Stomach (tissue), 8 donors: ENCODE measurements at regions not wholly inside any gene's neighbourhood (a gene's known extent, or its start where the extent isn't known, plus 50 kb on each side); places are given as distances from the start of the nearest gene placed in this dataset.
"Not testable (repeated sequence)": the region's sequence is repeated elsewhere in the genome, so short reads cannot be mapped to it uniquely, and the experiment has no call there.

Experiments used
- DNase-seq, 2 donors: peaks; one replicate each; pipeline versions ENCODE4 v3.0.0 to v3.0.0-alpha.2; 2013 to 2019
- H3K27ac ChIP-seq, 5 donors: fragments of 200-600 bp in 4 of 5; sonication (generic) in 4 of 5; one replicate each; pipeline ENCODE4 v1.5.1; 2013 to 2019; ENCODE audit warnings: mild to moderate bottlenecking in 1 of 5, moderate library complexity in 1 of 5
- H3K27me3 ChIP-seq, 3 donors: fragments of 200-600 bp; sonication (generic); one replicate each; pipeline ENCODE4 v1.5.1; 2017 to 2019; ENCODE audit warnings: mixed run types in 1 of 3
- H3K36me3 ChIP-seq, 4 donors: fragments of 200-600 bp; sonication (generic); 1 replicate in 3 of 4; 2 replicates in 1 of 4; pipeline ENCODE4 v1.5.1; 2016 to 2019
- H3K4me1 ChIP-seq, 4 donors: fragments of 200-600 bp; sonication (generic); one replicate each; pipeline ENCODE4 v1.5.1; 2016 to 2019
- H3K4me3 ChIP-seq, 4 donors: fragments of 200-600 bp; sonication (generic) in 3 of 4; one replicate each; pipeline ENCODE4 v1.5.1; 2016 to 2019; ENCODE audit warnings: mild to moderate bottlenecking in 1 of 4
- H3K9me3 ChIP-seq, 4 donors: fragments of 200-600 bp; sonication (generic); one replicate each; pipeline ENCODE4 v1.5.1; 2016 to 2019
- EP300 ChIP-seq: sonication (generic); formaldehyde crosslinking; IDR thresholded peaks from one replicate; pipeline ENCODE4 v1.6.1; 2017; ENCODE audit warnings: antibody characterized with exemption
- POLR2A ChIP-seq, 4 donors: fragments of 450-650 bp; IDR thresholded peaks; one replicate each; pipeline ENCODE4 v1.6.1; 2016; ENCODE audit warnings: antibody characterized with exemption in 4 of 4, control low read depth in 2 of 4, mild to moderate bottlenecking in 1 of 4, moderate library complexity in 1 of 4
- POLR2AphosphoS5 ChIP-seq, 3 donors: sonication (generic); formaldehyde crosslinking; IDR thresholded peaks; one replicate each; pipeline ENCODE4 v1.6.1; 2016; ENCODE audit warnings: antibody characterized with exemption in 3 of 3
- WGBS, 5 donors: extraction: QIAGEN DNeasy Blood & Tissue Kit in 3 of 5; methylation state at CpG; one replicate each; pipeline versions ENCODE4 v1.1.5 to v1.1.7; 2013 to 2018; 5-methylcytosine and 5-hydroxymethylcytosine counted together
- intact Hi-C: fragments of 100-400 bp; cut with DNase I; formaldehyde crosslinking; loops from one replicate; pipeline ENCODE4 v1.15.1; 2023; ENCODE audit warnings: low total_unique reads
- TF ChIP-seq, protein P1 (sequence below), 7 experiments: fragments of 450-650 bp in 4 of 7; fragments of 200-600 bp in 3 of 7; sonication (generic) in 3 of 7; IDR thresholded peaks; one replicate each; pipeline ENCODE4 v1.5.1; 2016 to 2019; ENCODE audit warnings: antibody characterized with exemption in 7 of 7, control low read depth in 2 of 7, mild to moderate bottlenecking in 1 of 7
- donor health status: healthy with polysubstance abuse.
- donor health status: Bipolar disorder and iron deficiency.
- donor health status: healthy.

DNA sequence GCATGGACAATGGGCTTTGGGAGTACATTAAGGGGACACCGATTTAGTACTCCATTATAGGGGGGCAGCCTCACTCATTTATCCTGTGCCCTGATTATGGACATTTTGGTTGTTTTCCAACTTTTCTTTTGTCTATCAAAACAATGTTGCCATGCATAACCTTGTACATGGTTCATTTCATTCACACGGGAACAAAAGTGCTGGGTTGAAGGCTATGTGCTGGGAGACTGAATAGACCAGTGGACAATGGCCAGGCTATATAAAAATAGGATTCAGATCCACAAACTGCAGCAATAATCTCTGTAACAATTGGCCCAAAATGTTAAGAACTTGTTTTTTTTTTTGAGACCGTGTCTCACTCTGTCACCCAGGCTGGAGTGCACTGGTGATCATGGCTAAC is 100.7 kb upstream of the GMDS start:
- WGBS, 5 donors, result 83 to 94% (median 90%) methylated on average over 3 of the region's 3 CpGs
- Histone ChIP-seq H3K4me3 (no peak overlapping the region), H3K27ac (no peak overlapping the region), H3K4me1 (no peaks in the 10 kb centered on the region), H3K9me3 (peaks cover 0 to 5% (median 0%) of the 10 kb centered on the region in 4 donors), H3K27me3 (no peaks in the 10 kb centered on the region), H3K36me3 (no peaks in the 10 kb centered on the region)
- no peak for DNase-seq
- intact Hi-C loops, result no loop called here
- TF ChIP-seq, protein P1, sequence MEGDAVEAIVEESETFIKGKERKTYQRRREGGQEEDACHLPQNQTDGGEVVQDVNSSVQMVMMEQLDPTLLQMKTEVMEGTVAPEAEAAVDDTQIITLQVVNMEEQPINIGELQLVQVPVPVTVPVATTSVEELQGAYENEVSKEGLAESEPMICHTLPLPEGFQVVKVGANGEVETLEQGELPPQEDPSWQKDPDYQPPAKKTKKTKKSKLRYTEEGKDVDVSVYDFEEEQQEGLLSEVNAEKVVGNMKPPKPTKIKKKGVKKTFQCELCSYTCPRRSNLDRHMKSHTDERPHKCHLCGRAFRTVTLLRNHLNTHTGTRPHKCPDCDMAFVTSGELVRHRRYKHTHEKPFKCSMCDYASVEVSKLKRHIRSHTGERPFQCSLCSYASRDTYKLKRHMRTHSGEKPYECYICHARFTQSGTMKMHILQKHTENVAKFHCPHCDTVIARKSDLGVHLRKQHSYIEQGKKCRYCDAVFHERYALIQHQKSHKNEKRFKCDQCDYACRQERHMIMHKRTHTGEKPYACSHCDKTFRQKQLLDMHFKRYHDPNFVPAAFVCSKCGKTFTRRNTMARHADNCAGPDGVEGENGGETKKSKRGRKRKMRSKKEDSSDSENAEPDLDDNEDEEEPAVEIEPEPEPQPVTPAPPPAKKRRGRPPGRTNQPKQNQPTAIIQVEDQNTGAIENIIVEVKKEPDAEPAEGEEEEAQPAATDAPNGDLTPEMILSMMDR (IDR thresholded peaks at IDR 0.05), result no peak
- TF ChIP-seq EP300, result no peak
- TF ChIP-seq POLR2AphosphoS5 (IDR thresholded peaks at IDR 0.05), result no peak
- no peak for TF ChIP-seq POLR2A (IDR thresholded peaks at IDR 0.05)

DNA sequence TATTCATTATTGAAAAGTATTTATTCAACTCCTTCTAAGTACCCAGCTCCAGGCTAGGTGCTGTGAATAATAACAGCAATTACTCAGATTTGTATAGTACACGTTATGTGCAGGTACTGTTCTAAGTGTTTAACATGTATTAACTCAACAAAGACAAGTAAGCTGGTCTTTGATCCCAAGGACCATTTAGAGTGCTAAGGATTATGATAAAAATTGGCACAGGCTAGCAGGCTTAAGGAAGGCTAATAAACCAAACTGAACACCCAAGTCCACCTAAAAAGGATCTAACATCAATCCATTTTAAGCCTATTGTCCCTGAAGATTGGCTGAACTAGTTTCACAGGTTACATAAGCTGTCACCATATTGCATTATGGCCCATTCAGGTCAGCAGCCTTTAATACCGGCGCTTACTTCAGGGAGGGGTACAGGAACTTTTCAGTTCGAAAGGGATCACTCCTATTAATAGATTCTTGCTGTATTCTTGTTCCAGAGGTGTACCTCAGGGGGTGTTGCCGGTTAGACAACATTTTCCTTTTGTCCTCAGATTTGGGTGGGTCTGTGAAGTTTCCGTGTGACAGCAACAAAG is 99.0 kb upstream of the GMDS start:
- Histone ChIP-seq H3K27ac (no peak overlapping the region), H3K9me3 (peaks cover 5 to 13% (median 8%) of the 10 kb centered on the region in 4 donors), H3K4me1 (no peaks in the 10 kb centered on the region), H3K36me3 (no peaks in the 10 kb centered on the region), H3K4me3 (no peak overlapping the region), H3K27me3 (no peaks in the 10 kb centered on the region)
- 64 to 83% (median 79%) methylated on average over 6 of the region's 6 CpGs for WGBS, 5 donors
- TF ChIP-seq EP300 (no peak), POLR2AphosphoS5 (IDR thresholded peaks at IDR 0.05) (no peak), POLR2A (IDR thresholded peaks at IDR 0.05) (no peak)
- TF ChIP-seq, protein P1 (IDR thresholded peaks at IDR 0.05), result no peak
- peak in 1 of 2 donors; percentile 8 for DNase-seq
- intact Hi-C loops, result no loop called here

DNA sequence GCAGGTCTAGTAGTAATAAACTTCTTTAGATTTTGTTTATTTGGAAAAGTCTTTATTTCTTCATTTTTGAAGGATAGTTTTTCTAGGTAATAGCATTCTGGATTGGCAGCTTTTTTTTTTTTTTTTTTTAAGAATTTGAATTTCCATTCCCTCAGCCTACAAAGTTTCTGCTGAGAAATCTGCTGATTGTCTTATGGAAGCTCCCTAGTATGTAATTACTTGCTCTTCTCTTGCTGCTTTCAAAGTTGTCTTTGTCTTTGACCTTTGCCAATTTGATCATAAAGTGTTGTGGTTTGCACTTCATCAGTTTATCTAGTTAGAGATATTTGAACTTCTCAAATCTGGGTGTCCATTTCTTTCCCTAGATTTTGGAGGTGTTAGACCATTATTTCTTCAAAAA is 82.2 kb upstream of the GMDS start:
- intact Hi-C loops, result no loop called here
- no peak for DNase-seq
- no peaks in the 10 kb centered on the region for H3K4me1 ChIP-seq

DNA sequence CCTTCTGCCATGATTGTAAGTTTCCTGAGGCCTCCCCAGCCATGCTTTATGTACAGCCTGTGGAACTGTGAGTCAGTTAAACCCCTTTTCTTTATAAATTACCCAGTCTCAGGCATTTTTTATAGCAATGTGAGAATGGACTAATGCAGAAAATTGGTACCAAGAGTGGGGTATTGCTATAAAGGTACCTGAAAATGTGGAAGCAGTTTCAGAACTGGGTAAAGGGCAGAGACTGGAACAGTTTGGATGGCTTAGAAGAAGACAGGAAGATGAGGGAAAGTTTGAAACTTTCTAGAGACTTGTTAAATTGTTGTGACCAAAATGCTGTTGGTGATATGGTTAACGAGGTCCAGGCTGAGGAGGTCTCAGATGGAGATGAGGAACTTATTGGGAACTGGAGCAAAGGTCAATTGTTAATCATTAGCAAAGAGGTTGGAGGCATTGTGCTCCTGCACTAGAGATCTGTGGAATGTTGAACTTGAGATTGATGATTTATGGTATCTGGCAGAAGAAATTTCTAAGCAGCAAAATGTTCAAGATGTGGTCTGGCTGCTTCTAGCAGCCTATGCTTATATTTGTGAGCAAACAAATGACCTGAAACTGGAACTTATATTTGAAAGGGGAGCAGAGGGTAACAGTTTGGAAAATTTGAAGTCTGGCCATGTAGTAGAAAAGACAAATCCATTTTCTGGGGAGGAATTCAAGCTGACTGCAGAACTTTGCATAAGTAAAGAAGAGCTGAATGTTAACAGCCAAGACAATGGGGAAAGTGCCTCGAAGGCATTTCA is 79.0 kb upstream of the GMDS start:
- DNase-seq, result no peak
- TF ChIP-seq EP300 (no peak), POLR2AphosphoS5 (IDR thresholded peaks at IDR 0.05) (no peak), POLR2A (IDR thresholded peaks at IDR 0.05) (no peak)
- TF ChIP-seq, protein P1 (IDR thresholded peaks at IDR 0.05), result no peak
- 70 to 93% (median 76%) methylated on average over 2 of the region's 2 CpGs for WGBS, 5 donors
- Histone ChIP-seq H3K4me1 (no peaks in the 10 kb centered on the region), H3K36me3 (peaks cover 0 to 38% (median 8%) of the 10 kb centered on the region in 4 donors), H3K27me3 (no peaks in the 10 kb centered on the region), H3K27ac (no peak overlapping the region), H3K9me3 (peaks cover 16 to 68% (median 41%) of the 10 kb centered on the region in 4 donors), H3K4me3 (no peak overlapping the region)
- intact Hi-C loops, result no loop called here

More for the DNA sequence above, 82.2 kb upstream of the GMDS start:
- H3K9me3 ChIP-seq, result peaks cover 16 to 61% (median 44%) of the 10 kb centered on the region in 4 donors
- no peak overlapping the region for H3K27ac ChIP-seq
- H3K4me3 ChIP-seq, result no peak overlapping the region
- TF ChIP-seq POLR2AphosphoS5 (IDR thresholded peaks at IDR 0.05) (no peak), POLR2A (IDR thresholded peaks at IDR 0.05) (no peak)
- no peaks in the 10 kb centered on the region for H3K27me3 ChIP-seq
- peaks cover 0 to 36% (median 7%) of the 10 kb centered on the region in 4 donors for H3K36me3 ChIP-seq

DNA sequence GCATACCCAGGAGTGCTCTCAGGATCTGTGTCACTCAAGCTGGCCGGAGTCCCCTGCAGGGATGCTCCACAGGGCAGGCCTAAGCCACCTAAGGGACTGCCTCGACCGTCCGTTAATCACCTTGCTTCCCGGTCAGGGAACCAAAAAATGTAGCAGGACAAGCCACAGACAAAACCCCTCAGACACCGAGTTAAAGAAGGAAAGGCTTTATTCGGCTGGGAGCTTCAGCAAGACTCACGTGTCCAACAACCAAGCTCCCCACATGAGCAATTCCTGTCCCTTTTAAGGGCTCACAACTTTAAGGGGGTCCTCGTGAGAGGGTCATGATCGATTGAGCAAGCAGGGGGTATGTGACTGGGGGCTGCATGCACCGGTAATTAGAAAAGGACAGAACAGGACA is 72.1 kb upstream of the GMDS start:
- intact Hi-C loops, DNase-seq, H3K4me3 ChIP-seq, H3K4me1 ChIP-seq, H3K27ac ChIP-seq, H3K27me3 ChIP-seq: not testable (repeated sequence)
- Histone ChIP-seq H3K9me3 (peaks cover 0 to 31% (median 11%) of the 10 kb centered on the region in 4 donors), H3K36me3 (peaks cover 0 to 20% (median 4%) of the 10 kb centered on the region in 4 donors)
- WGBS, 5 donors, result 92 to 98% (median 96%) methylated on average over 11 of the region's 11 CpGs
